Nucleus accumbens (tissue), 56 donors: ENCODE measurements at regions not wholly inside any gene's neighbourhood (a gene's known extent, or its start where the extent isn't known, plus 50 kb on each side); places are given as distances from the start of the nearest gene placed in this dataset.
A peak's percentile ranks its signal among the peaks of the same experiment; 100 is the strongest.
"Not testable (repeated sequence)": the region's sequence is repeated elsewhere in the genome, so short reads cannot be mapped to it uniquely, and the experiment has no call there.

Experiments used
- DNase-seq, 56 donors: peaks; one replicate each; lab custom pipeline; 2025; lab: John Stamatoyannopoulos, UW

DNA sequence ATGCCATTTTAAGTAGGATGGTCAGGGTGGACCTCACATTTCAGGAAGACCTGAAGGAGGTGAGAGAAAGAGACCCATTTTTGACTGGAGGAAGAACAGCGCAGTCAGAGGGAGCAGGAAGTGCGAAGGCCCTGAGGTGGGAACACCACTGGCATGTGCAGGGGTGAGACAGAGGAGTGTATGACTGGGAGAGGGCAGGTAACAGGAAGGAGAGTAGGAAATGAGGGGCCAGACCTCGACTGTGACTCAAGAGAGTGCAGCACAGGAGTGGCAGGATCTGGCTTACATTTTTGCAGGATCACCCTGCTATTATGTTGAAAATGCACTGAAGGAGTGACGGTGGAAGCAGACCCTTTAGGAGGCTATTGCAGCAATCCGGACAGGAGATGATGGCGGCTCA lies 117.7 kb upstream of the CDYL start:
- no peak for DNase-seq

DNA sequence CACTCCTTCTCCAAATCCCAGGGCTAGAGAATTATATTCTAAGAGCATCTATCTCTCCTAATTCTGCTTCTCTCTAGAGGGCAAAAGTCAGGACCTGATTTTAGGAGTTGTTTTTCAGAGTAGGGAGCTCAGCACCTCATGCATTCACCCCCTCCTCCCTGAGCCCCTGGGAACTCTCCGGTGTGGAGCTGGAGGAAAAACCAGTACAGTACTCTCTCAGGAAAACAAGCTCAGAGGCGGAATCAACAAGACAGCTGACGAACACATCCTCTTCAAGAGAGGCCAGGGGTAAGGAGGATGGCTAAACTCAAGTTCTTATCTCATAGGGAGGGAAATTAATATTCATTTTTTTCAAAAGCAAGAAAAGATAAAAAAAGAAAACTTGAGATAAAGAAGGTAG lies 120.1 kb upstream of the CDYL start:
- no peak for DNase-seq

DNA sequence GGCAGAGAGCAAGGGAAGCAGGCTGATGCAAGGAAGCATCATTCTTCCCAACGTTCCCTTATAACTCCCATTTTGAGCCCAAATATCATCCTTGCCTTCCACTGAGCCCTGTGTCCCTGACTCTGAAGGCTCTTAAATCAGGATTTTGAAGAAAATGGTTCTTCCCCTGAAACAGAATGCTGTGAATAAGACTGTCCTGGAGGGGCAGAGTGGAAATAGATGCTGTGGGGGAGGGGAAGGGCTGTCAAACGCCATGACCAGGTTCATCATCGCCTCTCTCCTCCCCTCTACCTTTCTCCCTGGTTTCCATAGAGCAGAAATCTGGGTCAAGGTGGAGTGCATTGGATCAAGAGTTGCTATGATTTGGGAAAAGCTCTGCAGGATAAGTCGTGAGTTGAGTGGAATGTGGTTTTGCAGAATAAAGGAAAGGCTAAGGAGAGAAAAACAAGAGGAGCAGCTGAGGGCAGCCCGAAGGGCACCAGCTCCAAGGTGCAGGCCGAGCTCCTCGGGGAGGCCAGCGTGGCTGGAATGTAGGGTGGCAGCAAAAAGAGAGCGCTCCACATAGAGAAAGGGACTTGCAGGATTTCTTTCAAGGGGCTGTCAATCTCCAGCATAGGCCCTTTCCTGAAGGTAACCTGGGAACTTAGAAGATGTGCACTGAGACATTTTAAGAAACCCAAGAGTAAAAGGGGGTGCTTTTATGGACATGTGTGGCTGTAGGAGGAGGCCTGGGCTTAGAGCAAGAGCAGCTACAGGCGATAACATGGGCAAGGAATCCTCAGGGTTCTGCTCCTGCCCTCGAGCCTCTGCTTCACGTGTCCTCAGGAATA lies 120.8 kb upstream of the CDYL start:
- no peak for DNase-seq

DNA sequence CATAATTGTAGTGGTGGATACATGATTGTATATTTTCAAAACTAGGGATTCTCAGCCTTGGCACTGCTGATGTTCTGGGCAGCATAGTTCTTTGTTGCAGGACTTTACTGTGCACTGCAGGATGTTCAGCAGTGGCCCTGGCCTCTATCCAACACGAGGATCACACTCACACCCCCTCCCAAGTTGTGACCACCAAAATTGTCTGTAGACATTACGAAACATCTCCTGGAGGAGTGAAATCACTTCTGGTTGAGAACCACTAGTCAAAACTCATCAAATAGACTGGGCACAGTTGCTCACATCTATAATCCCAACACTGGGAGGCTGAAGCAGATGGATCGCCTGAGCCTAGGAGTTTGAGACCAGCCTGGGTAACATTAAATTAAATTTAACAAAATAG lies 123.1 kb upstream of the CDYL start:
- DNase-seq: no peak

DNA sequence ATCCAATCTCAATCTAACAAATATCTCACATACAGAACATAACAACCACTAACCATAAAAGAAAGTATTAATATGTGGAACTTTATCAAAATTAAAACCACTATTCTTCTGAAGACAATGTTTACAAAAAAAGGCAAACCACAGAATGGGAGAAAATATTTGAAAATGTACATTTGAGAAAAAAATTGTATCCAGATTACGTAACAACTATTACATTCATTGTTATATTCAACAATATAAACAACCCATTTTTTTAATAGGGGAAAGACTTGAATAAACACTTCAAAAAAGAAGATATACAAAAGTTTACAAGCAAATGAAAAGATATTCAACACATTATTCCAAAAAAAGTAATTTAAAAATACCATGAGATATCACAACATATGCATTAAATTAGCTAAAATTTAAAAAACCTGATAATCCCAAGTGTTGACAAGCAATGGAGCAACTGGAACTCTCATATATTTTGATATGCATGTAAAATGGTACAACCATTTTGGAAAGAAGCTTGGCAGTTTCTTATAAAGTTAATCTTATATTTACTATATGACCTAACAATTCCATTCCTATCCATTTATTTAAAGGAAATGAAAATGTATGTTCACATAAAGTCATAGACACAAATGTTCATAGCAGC lies 124.3 kb upstream of the CDYL start:
- DNase-seq: no peak

DNA sequence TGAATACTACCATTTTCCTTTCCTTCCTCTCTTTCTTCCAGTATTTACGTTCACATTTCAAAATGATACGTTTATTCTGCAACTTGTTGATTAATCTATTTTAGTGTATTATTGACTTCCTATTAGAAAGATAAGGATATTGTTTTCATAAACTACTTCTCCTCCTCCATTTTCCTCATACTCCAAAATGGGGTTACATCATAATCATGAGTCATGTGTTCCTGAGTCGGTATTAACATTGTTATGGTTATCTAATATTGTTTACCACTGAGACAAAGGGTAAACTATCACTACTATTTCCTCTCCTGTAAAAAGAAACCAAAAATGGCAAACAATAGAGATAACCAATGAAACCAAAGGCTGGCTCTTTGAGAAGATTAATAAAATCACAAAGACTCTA lies 126.5 kb upstream of the CDYL start:
- no peak for DNase-seq

DNA sequence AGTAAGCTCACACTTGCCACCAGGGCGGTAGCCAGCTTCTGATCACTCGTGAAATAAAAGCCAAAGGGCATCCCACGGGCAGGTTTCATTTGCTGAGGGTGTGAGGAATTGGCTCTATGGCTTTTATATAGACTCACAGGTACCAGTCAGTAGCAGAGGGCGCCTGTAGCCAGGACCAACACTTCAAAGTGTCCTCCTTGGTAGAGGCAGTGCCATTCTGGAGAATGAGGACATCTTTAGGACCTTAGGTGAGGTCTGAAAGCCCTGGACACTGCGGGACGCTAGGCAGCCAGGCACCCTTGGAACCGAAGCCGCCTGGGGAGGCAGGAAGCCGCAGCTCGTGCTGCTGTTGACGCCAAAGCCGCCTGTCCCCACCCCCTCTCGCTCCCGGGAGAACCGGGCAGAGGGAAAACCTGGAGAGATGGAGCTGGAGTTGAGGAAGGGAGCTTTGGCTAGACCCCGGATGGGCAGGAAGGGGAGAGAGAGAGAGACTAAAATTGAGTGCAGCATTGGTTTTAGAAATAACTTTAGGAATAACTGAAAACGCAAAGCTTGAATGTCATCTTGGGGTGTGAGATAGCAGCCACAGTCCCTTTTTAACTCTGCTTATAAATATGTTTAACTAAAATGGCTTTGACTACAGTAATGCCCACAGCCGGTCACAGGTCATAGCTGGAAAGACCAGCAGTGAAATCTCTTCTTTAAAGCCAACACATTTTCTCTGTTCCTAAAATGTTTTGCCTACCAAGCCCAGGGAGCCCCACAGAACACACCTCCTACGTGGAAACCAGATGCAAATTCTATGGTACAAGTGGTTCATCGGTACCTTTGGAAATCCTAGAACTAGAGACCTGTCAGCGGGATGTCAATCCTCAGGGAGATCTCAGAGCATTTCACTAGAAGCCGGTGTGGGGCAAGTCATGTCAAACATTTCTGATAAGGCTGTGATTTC lies 128.5 kb upstream of the CDYL start:
- peak in 54 of 56 donors; percentile 12 to 83 (median 66) for DNase-seq

DNA sequence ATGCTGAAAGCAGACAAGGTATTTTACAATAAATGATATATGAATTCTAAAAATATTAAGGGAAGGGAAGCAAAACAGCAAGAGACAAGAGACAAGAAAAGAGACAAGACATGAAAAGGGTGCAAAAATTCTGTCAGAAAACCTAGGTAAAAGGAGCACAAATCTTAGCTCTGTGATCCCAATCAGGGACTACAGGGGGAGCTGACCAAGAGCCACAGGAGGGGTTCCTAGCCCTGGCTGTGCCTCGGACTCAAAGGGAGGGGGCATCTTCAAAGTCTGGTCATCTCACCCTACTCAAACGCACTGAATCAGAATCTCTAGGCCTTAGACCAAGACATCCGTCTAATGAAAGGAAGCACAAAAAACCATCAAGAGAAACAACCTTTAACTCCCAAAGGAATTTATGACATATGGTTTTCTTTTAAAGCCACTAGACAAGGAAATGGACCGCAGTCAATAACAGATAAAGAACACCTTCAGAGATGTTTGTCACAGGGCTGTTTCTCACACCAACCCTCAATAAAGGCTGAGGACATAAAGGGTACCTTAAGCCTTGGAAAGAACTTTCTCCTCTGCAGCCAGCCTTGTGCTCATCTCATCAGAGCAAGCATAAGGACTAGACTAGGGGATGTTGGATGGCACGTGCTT lies 130.4 kb upstream of the CDYL start:
- DNase-seq: no peak

DNA sequence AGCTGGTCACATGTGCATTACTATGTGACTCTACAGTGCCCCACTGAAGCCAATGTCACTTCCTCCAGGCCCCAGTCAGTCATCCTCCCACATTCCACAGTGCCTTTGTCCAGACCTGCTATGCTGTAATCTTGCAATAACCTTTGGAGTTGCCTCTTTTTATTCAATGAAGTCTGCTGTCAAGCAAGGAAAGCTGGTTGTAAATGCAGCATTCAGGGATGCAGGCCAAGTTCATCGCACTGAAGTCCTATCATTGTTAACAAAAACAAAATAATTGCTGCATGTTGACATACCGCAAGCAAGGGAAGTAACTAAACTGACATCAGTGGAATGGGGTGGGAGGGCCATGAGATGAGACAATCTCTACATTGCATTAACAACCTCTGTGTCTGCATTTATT lies 131.2 kb upstream of the CDYL start:
- DNase-seq: no peak

DNA sequence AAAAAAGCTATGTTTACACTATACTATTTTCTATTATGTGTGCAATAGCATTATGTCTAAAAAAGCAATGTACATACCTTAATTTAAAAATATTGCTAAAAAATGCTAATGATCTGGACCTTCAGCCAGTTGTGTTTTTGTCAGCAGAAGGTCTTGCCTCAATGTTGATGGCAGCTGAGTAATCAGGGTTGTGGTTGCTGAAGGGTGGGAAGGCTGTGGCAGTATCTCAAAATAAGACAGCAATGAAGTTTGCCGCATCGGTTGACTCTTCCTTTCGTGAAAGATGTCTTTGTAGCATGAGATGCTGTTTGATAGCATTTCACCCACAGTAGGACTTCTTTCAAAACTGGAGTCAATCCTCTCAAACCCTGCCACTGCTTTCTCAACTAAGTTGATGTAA lies 134.7 kb upstream of the CDYL start:
- DNase-seq: no peak

DNA sequence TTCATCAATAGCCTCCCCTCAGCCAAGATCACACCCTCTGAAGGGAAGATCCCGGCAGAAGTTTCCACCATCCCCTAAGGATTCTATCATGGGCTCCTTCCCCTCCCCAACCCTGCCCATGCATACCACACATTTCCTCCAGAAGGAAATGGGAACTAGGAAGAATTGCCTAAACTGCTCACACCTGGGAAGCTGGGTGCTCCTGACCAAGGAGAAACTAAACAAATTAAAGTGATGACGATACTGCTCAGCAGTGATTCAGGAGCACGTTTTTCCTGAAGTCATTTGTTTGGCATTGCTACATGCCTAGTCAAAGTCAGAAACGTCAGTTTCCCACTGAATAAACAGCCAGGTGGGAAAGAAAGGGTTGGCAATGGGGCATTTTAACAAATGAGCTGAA lies 136.1 kb upstream of the CDYL start:
- no peak for DNase-seq

DNA sequence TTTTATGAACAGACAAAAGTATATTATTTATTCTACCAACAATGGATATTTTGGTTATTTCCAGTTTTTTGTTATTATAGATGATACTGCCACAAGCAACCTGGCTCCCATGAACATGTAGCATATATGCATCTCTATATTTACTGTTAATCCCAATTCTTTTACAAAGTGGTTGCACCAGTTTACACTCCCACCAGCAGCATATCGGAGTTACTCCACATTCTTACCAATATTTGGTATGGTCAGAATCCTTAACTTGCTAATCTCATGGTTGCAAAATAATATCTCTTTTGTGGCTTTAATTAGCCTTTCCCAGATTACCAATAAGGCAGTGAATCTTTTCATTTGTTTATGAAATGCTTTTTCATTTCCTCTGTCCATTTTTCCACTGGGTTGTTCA lies 137.6 kb upstream of the CDYL start:
- DNase-seq: no peak

DNA sequence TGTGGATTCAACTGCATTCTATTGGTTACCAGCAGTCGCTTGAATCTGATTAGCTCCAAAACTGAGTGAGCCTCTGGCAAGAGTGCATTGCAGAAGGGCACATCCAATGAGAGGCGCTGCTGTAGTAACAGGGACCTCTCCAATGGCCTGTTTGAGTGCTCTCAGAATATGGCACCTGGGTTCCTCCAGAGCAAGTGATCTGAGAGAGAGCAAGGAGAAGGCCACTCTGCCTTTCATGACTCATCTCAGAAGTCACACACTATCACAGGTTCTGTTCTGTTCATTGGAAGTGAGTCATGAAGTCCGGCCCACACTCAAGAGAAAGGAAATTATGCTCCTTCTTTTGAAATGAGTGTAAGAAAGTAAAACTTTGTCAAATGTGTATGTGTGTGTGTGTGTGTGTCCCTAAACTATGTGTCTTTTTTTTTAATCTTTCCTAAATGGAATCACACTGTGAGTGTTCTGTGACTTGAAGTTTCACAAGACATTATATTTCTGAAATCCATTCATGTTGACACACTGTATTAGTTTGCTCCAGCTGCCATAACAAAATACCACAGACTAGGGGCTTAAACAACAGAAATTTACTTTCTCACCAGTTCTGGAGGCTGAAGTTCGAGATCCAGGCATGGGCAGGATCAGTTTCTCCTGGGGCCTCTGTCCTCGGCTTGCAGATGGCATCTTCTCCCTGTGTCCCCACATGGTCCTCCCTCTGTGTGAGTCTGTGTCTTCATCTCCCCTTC lies 138.3 kb upstream of the CDYL start:
- DNase-seq: peak in 2 of 56 donors; percentile 3 to 9

DNA sequence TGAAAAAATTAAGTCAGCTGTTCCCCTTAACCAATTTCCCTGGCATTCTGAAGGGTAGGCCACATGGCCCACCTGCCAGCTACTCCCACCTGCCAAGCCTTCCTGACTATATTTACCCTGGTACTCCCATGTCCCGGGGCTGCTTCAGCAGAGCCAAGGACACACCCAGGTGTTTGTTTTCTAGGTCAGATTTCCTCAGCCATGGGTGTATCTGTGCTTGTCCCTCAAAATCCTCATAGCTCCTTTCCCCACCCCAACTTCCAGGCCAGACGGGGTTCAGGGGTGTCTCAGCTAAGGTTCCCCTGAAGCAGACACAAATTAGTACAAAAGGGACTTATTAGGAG lies 139.4 kb upstream of the CDYL start:
- no peak for DNase-seq

DNA sequence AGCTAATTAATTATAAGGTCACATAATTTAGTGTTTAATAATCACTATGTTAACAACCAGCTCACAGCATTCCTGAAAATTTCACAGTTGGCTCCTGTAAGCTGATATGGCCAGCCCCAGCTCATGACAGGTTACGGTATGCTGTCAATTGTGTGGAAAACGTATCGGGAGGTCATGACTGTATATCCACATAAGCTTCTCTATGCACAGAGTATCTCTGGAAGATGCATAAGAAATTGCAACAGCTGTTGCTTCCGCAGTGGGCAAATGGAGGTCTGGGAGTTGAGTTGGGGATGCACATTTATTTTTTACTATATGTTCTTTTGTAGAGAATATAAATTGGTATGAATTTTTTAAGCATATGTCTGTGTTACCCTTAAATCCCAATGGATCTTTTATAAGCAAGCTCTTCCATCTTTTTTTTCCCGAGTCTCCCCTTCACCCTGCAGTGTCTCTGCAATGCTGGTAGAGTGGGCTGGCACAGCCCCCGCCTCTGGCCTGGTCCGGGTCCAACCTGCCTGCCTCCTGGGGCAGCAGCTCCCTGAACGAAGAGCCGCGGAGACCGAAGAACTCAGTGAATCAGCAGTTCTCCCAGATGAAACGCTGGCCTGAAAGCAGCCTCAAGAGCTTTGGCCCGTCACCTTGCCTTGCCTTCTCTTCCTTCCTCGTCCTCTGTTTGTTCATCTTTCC lies 139.9 kb upstream of the CDYL start:
- DNase-seq: no peak

DNA sequence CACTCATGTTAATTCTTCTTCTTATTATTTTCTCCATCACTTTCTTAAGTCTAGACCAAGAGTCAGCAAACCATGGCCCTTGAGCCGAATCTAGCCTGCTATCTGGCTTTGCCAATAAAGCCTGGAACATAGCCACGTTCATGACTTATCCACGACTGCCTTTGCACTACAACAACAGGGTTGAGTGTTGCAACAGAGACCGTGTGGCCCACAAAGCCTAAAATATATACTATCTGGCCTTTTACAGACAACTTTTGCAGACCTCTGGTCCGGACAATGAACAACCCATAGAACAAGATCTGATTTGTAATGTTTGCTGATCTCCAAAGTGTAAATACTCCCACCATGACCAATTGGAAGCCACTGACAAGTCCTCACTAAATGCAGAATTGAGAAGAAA lies 140.5 kb upstream of the CDYL start:
- no peak for DNase-seq

DNA sequence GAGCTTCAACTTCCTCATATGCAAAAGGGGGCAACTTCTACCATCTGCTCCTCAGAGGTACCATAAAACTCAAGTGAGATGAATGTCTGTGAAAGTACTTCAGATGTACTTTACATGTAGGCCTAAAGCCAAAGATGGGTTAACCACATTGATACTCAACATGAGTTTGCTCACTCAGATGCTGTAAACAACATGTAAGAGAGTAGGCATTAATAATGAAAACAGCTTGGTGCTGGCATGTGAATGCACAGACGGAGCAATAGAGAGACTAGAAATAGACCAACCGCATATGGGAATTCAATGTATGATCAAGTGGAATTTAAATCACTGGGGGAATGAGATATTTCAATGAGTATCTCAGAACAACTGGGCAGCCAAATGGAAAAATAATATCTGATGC lies 143.8 kb upstream of the CDYL start:
- DNase-seq: no peak

DNA sequence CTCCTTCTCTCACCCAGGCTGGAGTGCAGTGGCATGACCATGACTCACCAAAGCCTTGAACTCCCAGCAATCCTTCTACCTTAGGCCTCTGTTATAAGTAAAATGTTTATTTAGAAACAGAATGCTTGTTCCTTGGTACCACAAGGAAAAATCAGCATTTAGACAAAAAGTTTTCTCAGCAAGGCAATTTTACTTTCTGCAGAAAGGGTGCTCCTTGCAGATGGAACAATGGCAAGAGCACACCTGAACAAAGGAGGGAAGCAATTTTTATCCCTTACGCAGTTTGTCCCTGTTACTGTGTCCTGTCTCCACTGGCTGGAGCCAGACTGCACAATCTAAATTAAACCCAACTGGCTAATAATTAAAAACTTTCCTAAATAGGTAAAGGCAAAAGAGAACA lies 146.4 kb upstream of the CDYL start:
- DNase-seq: not testable (repeated sequence)

DNA sequence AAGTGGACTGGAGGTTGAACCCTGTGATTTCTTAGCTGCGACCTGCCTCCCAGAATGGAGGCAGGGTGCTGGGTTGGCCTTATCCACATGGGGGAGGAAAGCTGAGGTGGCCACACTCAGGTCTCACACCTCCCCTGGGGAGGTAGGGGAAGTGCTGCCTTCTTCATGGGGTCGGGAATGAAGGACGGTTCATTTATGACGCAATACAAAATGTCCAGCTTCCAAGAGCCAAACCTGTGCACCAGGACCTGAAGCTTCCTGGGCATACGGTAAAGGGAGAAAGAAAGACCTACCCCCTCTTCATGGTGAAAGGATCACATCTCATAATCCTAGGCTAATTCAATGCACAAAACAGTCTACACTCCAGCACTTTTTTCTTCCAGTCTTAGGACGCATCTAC lies 150.6 kb upstream of the CDYL start:
- DNase-seq: no peak

DNA sequence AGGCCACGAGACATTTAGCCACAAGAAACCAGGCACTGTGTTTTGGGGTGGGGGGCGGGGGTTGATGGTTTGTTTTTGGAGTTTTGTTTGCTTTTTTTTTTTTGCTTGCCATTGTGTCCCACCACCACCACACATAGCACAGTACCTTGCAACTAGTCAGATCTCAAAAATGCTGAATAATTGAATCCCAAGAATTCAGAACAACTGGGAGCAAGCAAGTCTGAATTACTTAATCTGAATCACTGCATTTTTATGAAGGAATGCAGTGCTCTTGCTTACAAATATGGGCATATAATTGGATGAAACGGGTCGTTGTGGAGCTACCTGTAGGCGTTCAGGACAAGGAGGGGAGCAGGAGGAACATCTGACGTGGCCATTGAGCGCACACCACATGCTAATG lies 151.5 kb upstream of the CDYL start:
- no peak for DNase-seq
